ENCODE measurements at regions not wholly inside any gene's neighbourhood (a gene's known extent, or its start where the extent isn't known, plus 50 kb on each side); places are given as distances from the start of the nearest gene placed in this dataset.
"Not testable (repeated sequence)": the region's sequence is repeated elsewhere in the genome, so short reads cannot be mapped to it uniquely, and the experiment has no call there.

GRCh38 chr4:13990596-13991589 is 363.4 kb upstream of the BOD1L1 start:
- no peak for DNase-seq

GRCh38 chr4:13992041-13992440 is 364.5 kb upstream of the BOD1L1 start:
- DNase-seq: no peak

GRCh38 chr4:13992975-13993520 is 365.5 kb upstream of the BOD1L1 start:
- peak; percentile 7 for DNase-seq

- no peak for DNase-seq
These were observed 366.5 kb upstream of the BOD1L1 start for GRCh38 chr4:13994016-13994415.

GRCh38 chr4:13998850-13999445 is 371.4 kb upstream of the BOD1L1 start:
- DNase-seq: no peak

- DNase-seq: no peak
These were observed 372.7 kb upstream of the BOD1L1 start for GRCh38 chr4:14000091-14000814.

GRCh38 chr4:14002331-14002730 is 374.8 kb upstream of the BOD1L1 start:
- not testable (repeated sequence) for DNase-seq

GRCh38 chr4:14008494-14008893 is 381.0 kb upstream of the BOD1L1 start:
- peak; percentile 78 for DNase-seq

GRCh38 chr4:14018191-14018853 is 390.8 kb upstream of the BOD1L1 start:
- no peak for DNase-seq

GRCh38 chr4:14022456-14022855 is 394.9 kb upstream of the BOD1L1 start:
- DNase-seq: peak; percentile 25

- DNase-seq: no peak
These were observed 395.5 kb upstream of the BOD1L1 start for GRCh38 chr4:14023036-14023435.

GRCh38 chr4:14023896-14024295 is 396.4 kb upstream of the BOD1L1 start:
- DNase-seq: no peak

GRCh38 chr4:14025111-14025510 is 397.6 kb upstream of the BOD1L1 start:
- no peak for DNase-seq

- no peak for DNase-seq
These were observed 398.4 kb upstream of the BOD1L1 start for GRCh38 chr4:14025891-14026290.

- DNase-seq: no peak
These were observed 401.3 kb upstream of the BOD1L1 start for GRCh38 chr4:14028862-14029261.

- no peak for DNase-seq
These were observed 407.6 kb upstream of the BOD1L1 start for GRCh38 chr4:14035076-14035475.

- DNase-seq: no peak
These were observed 415.7 kb upstream of the BOD1L1 start for GRCh38 chr4:14043203-14043602.

GRCh38 chr4:14046642-14047041 is 419.1 kb upstream of the BOD1L1 start:
- DNase-seq: no peak

- no peak for DNase-seq
These were observed 420.3 kb upstream of the BOD1L1 start for GRCh38 chr4:14047840-14048239.

GRCh38 chr4:14049946-14050345 is 422.4 kb upstream of the BOD1L1 start:
- DNase-seq: no peak

GRCh38 chr4:14053291-14053690 is 425.8 kb upstream of the BOD1L1 start:
- DNase-seq: no peak

GRCh38 chr4:14054391-14054790 is 426.9 kb upstream of the BOD1L1 start:
- no peak for DNase-seq

GRCh38 chr4:14059006-14059405 is 431.5 kb upstream of the BOD1L1 start:
- DNase-seq: no peak

Data from OCI-M1 (cell line).